Stimulated activated naive B cell treated with anti-CD40 and anti-IgM and Interleukin-4, amounts not matched to agents 10 μg/mL and 1 μg/mL and 100 μg/mL, for 72 hours (primary cell): ENCODE measurements at regions not wholly inside any gene's neighbourhood (a gene's known extent, or its start where the extent isn't known, plus 50 kb on each side); places are given as distances from the start of the nearest gene placed in this dataset.

ENCODE experiments used
- ATAC-seq, 2 donors: fragments of 150-1000 bp; cut with Tn5 transposase; replicated peaks; 2 replicates each; pipeline ENCODE4 v1.10.0; 2021; ENCODE audit warnings: moderate library complexity in 1 of 2
- DNase-seq: peaks from one replicate; pipeline ENCODE4 v3.0.0; 2021
- H3K27ac Mint-ChIP-seq: one replicate; pipeline ENCODE4 v1.8.0; 2022; ENCODE audit warnings: mild to moderate bottlenecking, mixed read lengths
- H3K27me3 Mint-ChIP-seq, 2 donors: one replicate each; pipeline ENCODE4 v1.8.0; 2022; ENCODE audit warnings: mixed read lengths in 2 of 2
- H3K36me3 Mint-ChIP-seq, 2 donors: one replicate each; pipeline ENCODE4 v1.8.0; 2022; ENCODE audit warnings: mixed read lengths in 2 of 2, mild to moderate bottlenecking in 1 of 2
- H3K4me1 Mint-ChIP-seq, 2 donors: one replicate each; pipeline ENCODE4 v1.8.0; 2022; ENCODE audit warnings: mixed read lengths in 2 of 2, mild to moderate bottlenecking in 1 of 2
- H3K4me3 Mint-ChIP-seq, 2 donors: one replicate each; pipeline ENCODE4 v1.8.0; 2022; ENCODE audit warnings: mild to moderate bottlenecking in 2 of 2, mixed read lengths in 2 of 2, moderate library complexity in 1 of 2
- H3K9me3 Mint-ChIP-seq, 2 donors: one replicate each; pipeline ENCODE4 v1.8.0; 2022; ENCODE audit warnings: mixed read lengths in 2 of 2, mild to moderate bottlenecking in 1 of 2

DNA sequence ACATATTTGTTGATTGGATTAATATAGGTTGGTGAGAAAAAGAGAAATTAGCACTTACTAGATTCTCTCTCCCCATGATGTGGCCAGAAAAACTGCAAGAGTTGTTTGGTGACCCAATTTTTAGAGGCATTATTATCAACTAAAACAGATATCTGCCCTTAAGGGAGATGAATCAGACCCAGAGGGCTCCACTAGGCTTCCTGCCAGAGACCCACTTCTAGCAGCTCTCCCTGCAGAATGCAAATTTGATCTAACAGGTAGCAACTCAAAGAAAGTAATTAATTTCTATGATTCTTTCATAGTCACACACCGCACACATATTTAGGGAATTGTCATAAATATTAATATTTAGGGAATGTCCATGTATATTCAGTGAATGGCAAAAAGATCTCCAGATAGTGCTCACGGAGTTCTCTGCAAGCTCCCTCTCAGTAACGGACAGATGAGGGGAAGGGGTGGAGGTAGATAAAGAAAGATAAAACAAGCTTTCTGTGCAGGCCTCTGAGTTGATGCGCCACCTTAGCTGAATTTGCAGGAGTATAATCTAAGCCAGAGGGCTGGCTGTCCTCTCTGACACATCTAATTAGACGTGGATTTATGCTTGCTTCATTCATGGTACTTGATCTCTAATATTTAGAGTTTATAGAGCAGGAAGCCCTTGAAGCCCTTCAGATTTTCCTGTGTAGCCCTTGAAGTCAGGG is 84.1 kb upstream of the CCDC190 start:
- no peak for DNase-seq
- no peak overlapping the region for H3K27ac Mint-ChIP-seq
- ATAC-seq = no peak
- no peaks in the 10 kb centered on the region for H3K4me1 Mint-ChIP-seq
- no peaks in the 10 kb centered on the region for H3K9me3 Mint-ChIP-seq
- H3K27me3 Mint-ChIP-seq = peaks cover 0 to 5% of the 10 kb centered on the region in 2 donors
- H3K4me3 Mint-ChIP-seq = no peak overlapping the region
- H3K36me3 Mint-ChIP-seq = no peaks in the 10 kb centered on the region

DNA sequence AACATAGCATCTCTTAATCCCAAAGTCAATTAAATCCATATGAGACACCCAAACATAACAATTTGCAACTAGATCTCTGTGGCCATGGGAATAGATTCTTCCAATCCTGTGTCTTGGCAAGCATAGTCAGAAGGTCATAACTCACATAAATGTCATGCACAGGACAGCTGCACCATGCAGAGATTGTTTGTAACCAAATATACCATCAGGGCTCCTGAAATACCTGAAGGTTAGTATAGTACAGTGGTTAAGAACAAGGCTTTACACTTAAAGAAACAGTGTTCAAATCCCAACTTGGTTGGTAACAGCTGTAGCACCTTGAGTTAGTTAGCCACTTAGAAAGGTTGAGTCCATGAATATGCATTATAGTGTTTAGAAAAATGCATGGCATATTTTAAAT is 82.6 kb upstream of the CCDC190 start:
- H3K4me3 Mint-ChIP-seq = no peak overlapping the region
- no peak for DNase-seq
- peaks cover 0 to 5% of the 10 kb centered on the region in 2 donors for H3K27me3 Mint-ChIP-seq
- H3K27ac Mint-ChIP-seq = no peak overlapping the region
- no peak for ATAC-seq
- no peaks in the 10 kb centered on the region for H3K36me3 Mint-ChIP-seq
- no peaks in the 10 kb centered on the region for H3K9me3 Mint-ChIP-seq
- H3K4me1 Mint-ChIP-seq = no peaks in the 10 kb centered on the region

DNA sequence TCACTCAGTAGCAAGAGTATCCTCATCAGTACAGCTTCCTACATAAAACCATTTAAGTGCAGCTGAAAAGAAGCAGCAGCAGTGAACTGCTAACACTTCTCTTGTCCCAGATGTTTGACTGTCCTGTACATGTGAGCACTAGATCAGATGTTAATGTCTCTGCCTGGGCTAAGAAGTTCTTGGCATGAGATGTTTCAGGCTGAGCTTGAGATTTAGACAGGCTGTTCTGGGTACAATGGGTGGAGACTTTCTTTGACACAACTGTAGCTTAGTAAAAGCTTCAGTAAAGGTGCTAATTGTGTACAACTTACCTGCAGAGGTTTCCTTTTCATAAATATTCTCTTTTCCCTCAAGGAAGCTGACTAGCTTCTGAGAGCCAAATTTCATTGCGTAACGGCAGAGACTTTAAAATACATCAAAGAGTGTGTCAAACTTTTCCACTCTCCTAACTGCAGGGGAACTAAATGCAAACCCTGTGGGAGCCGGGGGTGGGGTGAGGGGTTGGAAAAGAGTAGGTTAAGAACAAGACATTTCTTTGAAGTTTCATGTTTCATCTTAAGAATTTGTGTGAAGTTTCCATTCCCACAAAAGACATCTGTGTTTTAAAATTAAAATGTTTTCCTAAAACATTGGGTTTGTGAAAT is 82.1 kb upstream of the CCDC190 start:
- DNase-seq (no peak), ATAC-seq (no peak)
- no peak overlapping the region for H3K27ac Mint-ChIP-seq
- no peaks in the 10 kb centered on the region for H3K9me3 Mint-ChIP-seq
- H3K4me1 Mint-ChIP-seq = no peaks in the 10 kb centered on the region
- H3K4me3 Mint-ChIP-seq = no peak overlapping the region
- H3K27me3 Mint-ChIP-seq = peaks cover 0 to 5% of the 10 kb centered on the region in 2 donors
- H3K36me3 Mint-ChIP-seq = no peaks in the 10 kb centered on the region

GRCh38 chr1:162941024-162941423 is 80.0 kb upstream of the CCDC190 start:
- H3K36me3 Mint-ChIP-seq = no peaks in the 10 kb centered on the region
- H3K4me3 Mint-ChIP-seq = no peak overlapping the region
- peaks cover 0 to 5% of the 10 kb centered on the region in 2 donors for H3K27me3 Mint-ChIP-seq

GRCh38 chr1:162939035-162939434 is 78.1 kb upstream of the CCDC190 start:
- Mint-ChIP-seq H3K27ac (no peak overlapping the region), H3K4me3 (no peak overlapping the region), H3K36me3 (no peaks in the 10 kb centered on the region), H3K4me1 (no peaks in the 10 kb centered on the region), H3K9me3 (no peaks in the 10 kb centered on the region), H3K27me3 (peaks cover 0 to 5% of the 10 kb centered on the region in 2 donors)
- ATAC-seq (no peak), DNase-seq (no peak)

More at GRCh38 chr1:162941024-162941423, 80.0 kb upstream of the CCDC190 start:
- ATAC-seq = no peak
- H3K27ac Mint-ChIP-seq = no peak overlapping the region
- H3K4me1 Mint-ChIP-seq = no peaks in the 10 kb centered on the region
- DNase-seq = no peak
- no peaks in the 10 kb centered on the region for H3K9me3 Mint-ChIP-seq

DNA sequence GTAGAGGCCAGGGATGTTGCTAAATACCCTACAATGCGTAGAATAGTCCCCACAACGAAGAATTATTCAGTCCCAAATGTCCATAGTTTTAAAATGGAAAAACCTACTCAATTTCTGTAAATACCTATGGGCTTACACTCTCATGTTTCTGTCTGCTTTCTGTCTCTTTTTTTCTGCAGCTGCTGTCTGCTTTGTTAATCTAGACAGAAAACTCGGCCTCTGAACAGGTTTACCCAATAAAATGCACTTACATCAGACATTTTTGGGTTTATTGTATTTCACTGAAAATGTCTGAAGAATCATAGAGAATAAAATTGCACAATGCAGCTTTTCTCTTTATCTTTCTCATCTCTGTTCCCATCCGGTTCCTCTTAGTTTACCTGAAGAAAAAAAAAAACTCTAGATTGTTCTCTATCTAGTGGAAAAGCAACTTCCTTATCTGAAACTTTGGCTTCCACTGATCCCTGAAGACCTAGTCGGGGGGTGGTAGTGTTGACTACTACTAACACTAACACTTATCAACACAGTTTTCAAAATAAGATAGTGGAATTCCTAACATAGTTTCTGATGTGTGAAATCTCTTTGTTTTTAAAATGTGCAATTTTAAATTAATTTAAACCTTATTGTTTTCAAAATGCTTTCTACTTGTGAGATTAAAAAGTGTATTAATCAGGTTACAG is 76.9 kb upstream of the CCDC190 start:
- H3K36me3 Mint-ChIP-seq = no peaks in the 10 kb centered on the region
- H3K4me3 Mint-ChIP-seq = no peak overlapping the region
- H3K27me3 Mint-ChIP-seq = peaks cover 0 to 8% of the 10 kb centered on the region in 2 donors
- DNase-seq (no peak), ATAC-seq (no peak)
- H3K9me3 Mint-ChIP-seq = no peaks in the 10 kb centered on the region
- no peaks in the 10 kb centered on the region for H3K4me1 Mint-ChIP-seq
- no peak overlapping the region for H3K27ac Mint-ChIP-seq

DNA sequence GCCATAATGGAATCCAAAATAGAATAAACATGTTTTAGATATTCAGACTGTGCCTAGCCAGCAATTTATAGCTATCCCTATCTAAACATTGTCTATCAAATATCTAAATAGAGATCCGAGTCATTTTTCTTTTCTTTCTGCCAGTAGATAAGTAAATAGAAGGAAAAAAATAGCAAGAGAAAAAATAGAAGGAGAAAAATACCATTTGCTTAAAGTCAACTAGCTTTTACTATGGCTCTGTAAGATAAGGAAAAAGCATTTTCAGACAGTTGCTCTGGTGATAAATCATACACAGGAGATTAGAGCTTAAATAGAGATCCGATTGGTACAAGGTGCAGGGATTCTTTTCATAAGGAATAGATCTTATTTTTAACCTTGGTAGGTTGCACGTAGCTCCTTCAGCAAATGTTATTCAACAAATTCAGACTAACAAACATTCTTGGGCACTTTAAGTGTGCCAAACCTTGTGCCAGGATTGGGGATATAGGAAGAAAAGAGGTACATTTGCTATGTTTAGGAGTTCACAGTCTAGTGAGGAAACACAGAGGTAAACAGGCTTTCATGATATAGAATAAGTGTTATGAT is 70.1 kb upstream of the CCDC190 start:
- no peaks in the 10 kb centered on the region for H3K36me3 Mint-ChIP-seq
- no peaks in the 10 kb centered on the region for H3K9me3 Mint-ChIP-seq
- no peaks in the 10 kb centered on the region for H3K4me1 Mint-ChIP-seq
- DNase-seq (no peak), ATAC-seq (no peak)
- no peak overlapping the region for H3K27ac Mint-ChIP-seq
- H3K27me3 Mint-ChIP-seq = peaks cover 7 to 13% of the 10 kb centered on the region in 2 donors
- H3K4me3 Mint-ChIP-seq = no peak overlapping the region

- Mint-ChIP-seq H3K4me1 (no peaks in the 10 kb centered on the region), H3K4me3 (no peak overlapping the region), H3K36me3 (no peaks in the 10 kb centered on the region), H3K27ac (no peak overlapping the region), H3K9me3 (no peaks in the 10 kb centered on the region), H3K27me3 (peaks cover 7 to 15% of the 10 kb centered on the region in 2 donors)
- ATAC-seq (no peak), DNase-seq (no peak)
These were observed 69.6 kb upstream of the CCDC190 start for GRCh38 chr1:162930532-162930931.

DNA sequence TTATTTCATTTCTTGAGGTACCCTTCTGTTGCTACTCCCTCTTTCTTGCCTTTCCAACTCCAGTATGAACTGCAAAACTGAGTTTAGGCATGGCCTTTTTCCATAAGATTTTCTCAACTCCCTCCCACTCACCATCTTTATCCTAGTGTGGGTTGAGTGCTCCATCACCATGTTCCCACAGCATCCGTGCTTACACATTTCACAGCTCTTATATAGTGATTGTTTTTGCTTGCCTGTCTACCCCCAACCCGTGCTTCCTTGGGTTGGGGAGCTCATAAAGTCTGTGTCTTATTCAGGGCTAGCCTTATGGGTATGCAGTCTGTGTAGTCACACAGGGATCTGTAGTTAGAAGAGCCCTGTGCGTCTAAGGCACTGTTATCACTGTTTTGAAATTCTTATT is 68.2 kb upstream of the CCDC190 start:
- H3K9me3 Mint-ChIP-seq = no peaks in the 10 kb centered on the region
- DNase-seq (no peak), ATAC-seq (no peak)
- H3K4me3 Mint-ChIP-seq = no peak overlapping the region
- H3K36me3 Mint-ChIP-seq = no peaks in the 10 kb centered on the region
- H3K4me1 Mint-ChIP-seq = no peaks in the 10 kb centered on the region
- H3K27me3 Mint-ChIP-seq = peaks cover 12 to 24% of the 10 kb centered on the region in 2 donors
- H3K27ac Mint-ChIP-seq = no peak overlapping the region

GRCh38 chr1:162928141-162928540 is 67.2 kb upstream of the CCDC190 start:
- Mint-ChIP-seq H3K27ac (no peak overlapping the region), H3K36me3 (no peaks in the 10 kb centered on the region), H3K4me1 (no peaks in the 10 kb centered on the region), H3K4me3 (no peak overlapping the region), H3K27me3 (peaks cover 12 to 23% of the 10 kb centered on the region in 2 donors), H3K9me3 (no peaks in the 10 kb centered on the region)
- ATAC-seq (no peak), DNase-seq (no peak)

DNA sequence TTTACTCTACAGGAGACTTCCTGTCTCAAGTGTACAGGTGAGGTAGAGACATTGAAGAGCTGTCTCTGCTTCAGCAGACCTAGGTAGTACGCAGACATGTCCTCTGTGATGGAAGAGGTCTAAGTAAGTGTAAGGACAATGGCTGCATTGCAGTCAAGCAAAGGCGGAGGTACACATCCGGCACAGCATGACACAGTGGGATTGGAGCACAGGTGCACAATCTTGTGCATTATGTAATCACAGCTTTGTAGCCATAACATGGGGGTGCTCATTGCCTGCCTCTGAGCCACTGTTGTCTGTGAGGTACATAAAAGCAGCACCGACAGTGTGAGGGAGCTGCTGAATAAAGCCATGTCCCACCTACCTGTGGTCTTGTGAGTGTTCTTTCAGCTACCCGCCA is 66.4 kb upstream of the CCDC190 start:
- no peak for ATAC-seq
- Mint-ChIP-seq H3K4me3 (no peak overlapping the region), H3K9me3 (no peaks in the 10 kb centered on the region), H3K36me3 (no peaks in the 10 kb centered on the region), H3K4me1 (no peaks in the 10 kb centered on the region), H3K27me3 (peaks cover 12 to 20% of the 10 kb centered on the region in 2 donors), H3K27ac (no peak overlapping the region)
- no peak for DNase-seq

DNA sequence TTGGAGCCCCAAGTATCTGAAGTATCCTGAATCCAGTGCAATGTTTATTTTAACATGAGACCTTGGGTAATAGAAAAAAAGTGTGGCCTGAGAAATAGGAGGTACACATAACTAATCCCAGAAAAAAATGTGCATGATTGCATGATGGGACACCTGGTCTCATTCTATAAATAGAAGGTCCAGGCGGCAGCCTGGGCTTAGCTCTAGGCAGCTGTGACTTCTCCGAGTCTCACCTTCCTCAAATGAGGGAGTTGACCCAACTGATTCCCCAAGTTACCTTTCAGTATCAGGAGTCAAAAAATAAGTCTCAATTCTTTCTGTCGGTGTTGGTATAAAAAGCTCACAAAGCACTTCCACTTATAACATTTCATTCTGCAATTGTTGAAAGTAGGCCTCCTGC is 65.9 kb upstream of the CCDC190 start:
- no peaks in the 10 kb centered on the region for H3K4me1 Mint-ChIP-seq
- H3K36me3 Mint-ChIP-seq = no peaks in the 10 kb centered on the region
- no peak for DNase-seq
- H3K27ac Mint-ChIP-seq = no peak overlapping the region
- ATAC-seq = no peak
- peaks cover 12 to 20% of the 10 kb centered on the region in 2 donors for H3K27me3 Mint-ChIP-seq
- no peaks in the 10 kb centered on the region for H3K9me3 Mint-ChIP-seq
- H3K4me3 Mint-ChIP-seq = no peak overlapping the region

DNA sequence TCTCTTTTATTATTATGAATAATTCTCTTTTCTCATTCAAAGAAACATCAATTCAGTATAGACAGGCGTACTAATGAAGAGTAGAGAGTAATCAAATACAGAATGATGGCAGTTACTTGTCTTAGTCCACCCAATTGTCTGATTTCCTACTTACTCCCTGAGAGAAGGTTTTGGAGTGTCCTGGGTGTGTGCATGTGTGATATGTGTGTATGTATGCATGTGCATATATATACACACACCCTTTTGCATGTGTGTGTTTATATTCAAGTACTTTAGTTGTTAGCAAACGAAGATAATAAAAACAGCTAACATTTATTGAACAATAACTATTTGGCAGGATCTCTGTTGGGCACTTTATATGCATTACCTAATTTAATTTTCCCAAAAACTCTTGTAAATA is 63.2 kb upstream of the CCDC190 start:
- H3K27ac Mint-ChIP-seq = no peak overlapping the region
- DNase-seq = no peak
- H3K9me3 Mint-ChIP-seq = no peaks in the 10 kb centered on the region
- H3K27me3 Mint-ChIP-seq = peaks cover 5 to 15% of the 10 kb centered on the region in 2 donors
- no peak for ATAC-seq
- H3K4me1 Mint-ChIP-seq = no peaks in the 10 kb centered on the region
- no peak overlapping the region for H3K4me3 Mint-ChIP-seq
- no peaks in the 10 kb centered on the region for H3K36me3 Mint-ChIP-seq

DNA sequence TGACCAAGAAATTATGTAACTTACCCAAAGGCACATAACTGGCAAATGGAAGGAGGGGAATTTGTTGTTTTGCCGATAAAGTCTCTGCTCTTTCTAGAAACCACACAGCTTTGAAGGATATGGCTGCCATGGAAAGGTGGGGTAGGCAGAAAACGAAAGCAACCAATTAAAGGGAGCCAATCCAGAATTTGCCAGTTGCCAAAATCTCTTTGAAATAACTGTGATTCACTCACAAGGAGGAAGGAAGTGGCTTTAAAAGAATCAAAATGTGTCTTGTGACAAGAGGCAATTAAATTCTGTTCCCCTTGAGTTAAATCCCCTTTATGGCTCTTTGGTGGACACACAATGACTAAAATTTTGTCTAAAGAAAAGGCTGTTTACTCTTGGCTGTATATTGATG is 61.2 kb upstream of the CCDC190 start:
- Mint-ChIP-seq H3K9me3 (no peaks in the 10 kb centered on the region), H3K27me3 (peaks cover 13 to 22% of the 10 kb centered on the region in 2 donors), H3K4me1 (no peaks in the 10 kb centered on the region), H3K36me3 (no peaks in the 10 kb centered on the region), H3K27ac (no peak overlapping the region), H3K4me3 (no peak overlapping the region)
- no peak for ATAC-seq
- no peak for DNase-seq
